ENCODE measurements at regions not wholly inside any gene's neighbourhood (a gene's known extent, or its start where the extent isn't known, plus 50 kb on each side); places are given as distances from the start of the nearest gene placed in this dataset.

- no peak for TF ChIP-seq FOXA1 (IDR thresholded peaks at IDR 0.05)
- no peak for TF ChIP-seq PKNOX1 (IDR thresholded peaks at IDR 0.05)
- TF ChIP-seq L3MBTL2 (conservative IDR thresholded peaks at IDR 0.05), result no peak
- no peak for TF ChIP-seq FOXM1 (IDR thresholded peaks at IDR 0.05; ENCODE audit: borderline replicate concordance)
- no peak for TF ChIP-seq ELF4 (IDR thresholded peaks at IDR 0.05)
- TF ChIP-seq ZNF384 (IDR thresholded peaks at IDR 0.05), result no peak
- no peak for TF ChIP-seq CTBP1 (IDR thresholded peaks at IDR 0.05; ENCODE audit: borderline replicate concordance)
- TF ChIP-seq LEF1 (IDR thresholded peaks at IDR 0.05; ENCODE audit: borderline replicate concordance), result no peak
Observed at GRCh38 chr5:110351430-110351829, 375.0 kb downstream of the TMEM232 start.

All from HEK293T (cell line).